GM21526 (cell line): ENCODE measurements at regions not wholly inside any gene's neighbourhood (a gene's known extent, or its start where the extent isn't known, plus 50 kb on each side); places are given as distances from the start of the nearest gene placed in this dataset.

Experiments
- ATAC-seq: cut with Tn5 transposase; IDR thresholded peaks from one replicate; pipeline ENCODE4 v1.9.1; 2021; ENCODE audit warnings: moderate library complexity; ENCODE audit not compliant: unreplicated experiment, low FRiP score

- no peak for ATAC-seq
Observed at GRCh38 chr4:74638689-74639088, 155.6 kb downstream of the BTC start.

DNA sequence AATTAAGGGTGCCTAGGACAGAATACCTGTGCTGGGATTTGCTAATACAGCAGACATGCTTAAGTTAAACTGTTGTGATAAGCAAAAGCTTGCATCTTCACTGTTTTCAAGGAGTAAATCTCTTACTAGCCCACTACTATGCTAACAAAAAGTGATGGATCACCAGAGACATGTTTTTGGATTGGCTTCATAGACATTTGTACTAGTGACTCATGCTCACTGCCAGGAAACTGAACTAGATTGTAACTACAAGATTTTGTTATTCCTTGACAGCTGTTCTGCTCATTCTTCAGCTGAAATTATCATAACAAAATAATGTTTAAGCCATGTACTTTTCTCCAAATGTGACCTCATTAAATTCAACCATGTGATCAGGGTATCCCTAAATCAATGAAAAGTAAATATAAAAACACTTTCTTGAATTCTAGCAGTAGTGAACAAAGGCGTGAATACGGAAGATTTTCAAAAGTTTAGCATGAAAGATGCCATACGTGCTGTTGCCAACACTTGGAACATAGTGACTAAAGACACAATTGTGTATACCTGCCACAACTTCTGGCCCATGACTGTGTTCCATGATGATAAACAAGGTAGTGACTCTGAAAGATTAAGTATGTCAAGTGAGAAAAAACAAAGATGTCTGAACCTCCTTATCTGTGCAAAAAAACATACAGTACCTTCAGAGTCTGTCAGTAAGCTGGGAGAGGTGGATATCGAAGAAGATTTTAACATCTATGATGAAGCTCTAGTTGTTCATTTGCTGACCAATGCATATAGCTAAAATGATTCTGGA, 154.0 kb downstream of the BTC start:
- no peak for ATAC-seq

- no peak for ATAC-seq
Observed at GRCh38 chr4:74642006-74642405, 152.3 kb downstream of the BTC start.

DNA sequence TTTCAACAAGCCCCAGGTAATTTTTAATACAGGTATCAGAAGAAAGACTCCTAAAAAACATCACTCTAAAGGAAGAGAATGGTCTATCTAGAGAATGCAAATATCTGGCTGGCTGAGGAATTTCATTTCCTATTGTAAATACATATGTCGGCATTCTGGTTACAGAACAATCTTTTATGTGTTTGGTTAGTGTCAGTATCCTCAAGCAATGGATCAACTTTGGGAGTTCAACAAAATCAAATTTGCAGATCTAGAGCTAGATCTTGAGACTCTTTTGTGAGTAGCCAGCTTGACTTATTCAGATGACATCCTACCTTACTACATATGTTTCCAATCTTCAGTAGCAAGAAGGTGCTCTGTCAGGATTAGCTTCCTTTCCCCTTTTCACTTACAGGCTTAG, 145.1 kb downstream of the BTC start:
- no peak for ATAC-seq

- no peak for ATAC-seq
Observed at GRCh38 chr4:74651198-74651597, 143.1 kb downstream of the BTC start.

DNA sequence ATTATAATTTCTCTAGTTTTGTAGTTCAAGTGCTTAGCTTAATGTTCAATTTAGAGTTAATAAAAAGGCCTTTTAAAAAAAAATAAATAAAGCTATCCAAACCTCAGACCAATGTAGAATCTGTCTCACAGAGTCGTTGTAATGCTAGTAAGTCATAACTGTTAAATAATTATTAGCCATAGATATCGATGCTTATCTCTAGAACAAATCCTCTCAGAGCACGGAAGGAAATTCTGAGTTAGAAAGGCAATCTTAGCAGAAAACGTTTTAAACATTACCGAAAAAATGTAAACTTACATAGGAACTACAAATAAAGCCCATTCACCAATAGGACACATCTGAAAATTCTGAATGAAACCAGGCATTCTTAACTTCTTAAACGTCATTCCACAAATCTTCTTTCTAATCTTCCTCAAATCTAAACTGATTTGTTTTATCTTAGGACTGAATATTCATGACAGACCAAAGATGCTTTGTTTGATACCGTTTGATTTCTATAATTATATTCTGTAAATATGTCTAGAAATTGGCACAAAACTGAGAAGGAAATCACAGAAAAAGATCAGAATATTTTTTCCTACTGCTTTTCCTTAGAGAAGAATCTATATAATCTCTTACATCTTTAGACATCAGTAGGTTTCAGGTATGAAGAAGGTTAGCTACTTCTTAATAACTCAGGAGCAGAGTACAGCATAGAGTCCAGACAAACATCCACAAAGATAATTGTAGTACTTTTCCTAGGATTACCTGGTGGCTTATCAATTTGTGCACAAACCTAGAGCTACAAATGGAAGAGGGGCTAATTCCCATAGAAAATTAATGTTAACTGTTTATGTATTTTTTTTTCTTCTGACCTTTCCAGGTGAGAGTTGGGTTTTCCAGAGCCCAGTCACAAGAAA, 140.7 kb downstream of the BTC start:
- no peak for ATAC-seq

DNA sequence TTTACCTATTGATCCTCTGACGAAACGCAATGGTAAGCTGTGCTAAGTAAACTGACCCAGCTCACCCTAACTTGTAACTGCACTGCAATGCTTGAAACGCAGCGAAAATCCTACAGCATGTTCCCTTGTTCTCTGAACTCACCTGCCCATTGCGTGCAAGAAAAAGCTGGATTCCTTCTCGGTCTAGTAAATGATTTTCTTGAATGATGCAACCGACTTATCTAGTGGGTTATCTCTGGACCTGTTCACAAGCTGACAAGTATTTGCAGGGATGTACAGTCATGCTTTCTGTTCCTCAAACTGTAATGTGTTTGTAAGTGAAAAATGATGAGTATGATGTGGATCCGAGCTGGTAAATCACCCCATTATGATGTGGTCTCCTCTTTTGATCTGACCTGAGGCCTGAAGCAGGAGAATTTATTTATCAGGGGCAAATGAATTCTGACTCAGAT, 140.1 kb downstream of the BTC start:
- no peak for ATAC-seq

GRCh38 chr4:74656596-74656995, 137.7 kb downstream of the BTC start:
- no peak for ATAC-seq

- no peak for ATAC-seq
Observed at GRCh38 chr4:74658116-74658515, 136.2 kb downstream of the BTC start.

- ATAC-seq, result no peak
Observed at GRCh38 chr4:74659576-74660411, 134.5 kb downstream of the BTC start.

DNA sequence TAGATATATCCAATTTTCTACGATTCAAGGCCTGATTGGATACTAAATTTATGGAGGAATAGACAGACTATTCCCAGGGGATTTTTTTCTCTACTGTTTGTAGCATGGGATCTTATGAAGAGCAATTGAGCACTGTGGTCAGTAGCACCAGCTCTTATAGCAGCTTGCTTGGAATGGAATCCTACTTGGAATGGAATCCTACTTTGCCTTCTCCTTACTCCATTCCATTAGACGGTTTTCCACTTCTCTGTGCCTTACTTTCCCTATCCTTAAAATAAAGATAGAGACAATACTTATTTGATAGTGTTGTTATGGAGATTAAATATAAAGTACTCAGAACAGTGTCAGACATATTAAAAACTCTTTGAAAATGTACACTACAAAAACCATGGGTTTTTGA, 133.5 kb downstream of the BTC start:
- ATAC-seq, result no peak

DNA sequence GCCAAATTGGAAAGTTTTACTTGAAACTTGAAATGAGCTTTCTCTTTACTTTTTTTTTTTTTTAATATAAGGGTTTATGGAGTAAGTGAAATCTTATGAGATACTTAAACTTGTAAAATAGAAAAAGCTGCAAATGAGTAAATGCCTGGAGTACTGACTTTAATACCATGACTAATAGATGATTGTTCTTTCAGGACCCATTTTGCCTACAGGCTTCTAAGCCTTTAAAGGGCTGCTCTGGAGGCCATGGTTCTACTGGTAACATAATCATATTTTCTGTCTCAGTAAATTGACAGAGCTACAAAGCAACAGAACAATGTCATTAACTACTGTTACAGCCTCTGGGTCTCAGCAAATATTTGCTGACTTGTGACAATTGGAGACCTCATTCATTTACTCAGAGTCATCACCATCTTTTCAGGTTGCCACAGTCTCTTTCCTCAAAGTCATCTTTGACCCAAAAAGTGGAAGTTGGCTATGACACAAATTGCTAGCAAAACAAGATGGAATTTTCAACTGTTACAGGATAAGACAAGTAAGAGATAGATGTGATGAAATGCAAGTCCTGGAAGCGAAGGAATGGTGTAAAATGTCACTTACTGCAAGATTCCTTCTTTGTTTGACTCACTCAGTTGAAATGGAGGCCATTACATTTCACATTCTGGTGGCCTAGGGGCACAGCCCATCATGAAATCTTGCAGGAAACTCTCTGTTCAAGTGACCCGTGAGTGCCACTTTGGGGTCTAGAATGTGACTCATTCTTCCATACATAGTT, 132.7 kb downstream of the BTC start:
- no peak for ATAC-seq

DNA sequence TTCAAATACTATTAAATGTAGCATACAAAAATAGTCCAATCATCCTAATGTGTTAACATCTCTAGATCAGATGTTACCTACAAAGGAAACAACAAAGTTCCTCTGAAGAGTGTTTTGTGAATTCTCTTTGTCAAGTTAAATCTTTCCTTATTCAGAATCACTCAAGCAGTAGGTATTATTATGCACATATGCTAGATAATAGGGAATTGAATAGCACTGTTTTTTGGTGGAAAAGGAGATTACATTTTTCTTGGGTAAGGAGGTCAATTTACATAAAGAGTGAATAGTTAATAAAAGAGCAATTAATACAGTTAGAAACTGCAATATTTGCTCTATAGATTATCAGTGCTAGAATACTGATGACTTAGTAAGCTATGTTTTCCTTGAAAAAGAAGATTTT, 130.7 kb downstream of the BTC start:
- ATAC-seq, result no peak

DNA sequence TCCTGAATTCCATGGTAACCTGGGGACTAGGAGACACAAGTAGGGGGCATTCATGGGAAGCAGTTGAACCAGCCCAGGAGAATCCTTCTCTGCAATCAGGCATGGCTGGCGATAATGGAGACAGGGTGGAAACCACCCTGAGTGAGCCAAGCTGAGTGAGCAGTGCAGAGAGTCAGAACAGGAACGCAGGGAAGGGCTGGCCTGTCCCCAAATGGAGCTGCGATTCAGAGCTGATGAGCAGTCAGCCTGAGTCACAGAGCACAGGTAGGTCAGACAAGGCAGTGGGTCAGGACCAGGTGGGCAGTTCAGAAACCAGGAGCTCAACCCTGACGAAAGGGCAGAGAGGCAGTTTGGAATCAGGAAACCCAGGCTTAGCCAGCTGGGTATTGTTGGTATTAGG, 129.0 kb downstream of the BTC start:
- ATAC-seq, result no peak

DNA sequence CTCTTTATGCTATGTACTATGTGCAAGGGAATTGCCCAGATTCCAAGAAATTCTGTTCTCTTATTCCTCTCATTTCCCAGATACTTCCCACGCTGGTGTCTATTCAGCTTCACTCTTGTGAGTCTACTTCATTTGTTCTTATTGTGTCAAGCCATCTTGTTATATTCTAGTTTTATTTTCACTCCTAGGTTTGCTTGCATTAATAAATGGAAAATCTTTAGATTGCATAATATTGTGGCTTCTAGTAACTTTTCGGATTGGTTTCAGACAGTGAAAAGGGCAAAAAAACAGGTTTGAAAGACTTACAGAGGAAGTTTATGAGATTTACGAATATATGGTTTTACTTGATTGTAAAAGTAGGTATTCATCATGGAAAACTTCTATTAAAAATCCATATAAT, 128.4 kb downstream of the BTC start:
- no peak for ATAC-seq

GRCh38 chr4:74667438-74667837, 126.9 kb downstream of the BTC start:
- no peak for ATAC-seq

- ATAC-seq, result no peak
Observed at GRCh38 chr4:74667944-74668343, 126.4 kb downstream of the BTC start.

- no peak for ATAC-seq
Observed at GRCh38 chr4:74669702-74670101, 124.6 kb downstream of the BTC start.

GRCh38 chr4:74670583-74670982, 123.7 kb downstream of the BTC start:
- no peak for ATAC-seq

- ATAC-seq, result no peak
Observed at GRCh38 chr4:74671080-74671698, 123.1 kb downstream of the BTC start.
